ENCODE measurements at regions not wholly inside any gene's neighbourhood (a gene's known extent, or its start where the extent isn't known, plus 50 kb on each side); places are given as distances from the start of the nearest gene placed in this dataset.

DNA sequence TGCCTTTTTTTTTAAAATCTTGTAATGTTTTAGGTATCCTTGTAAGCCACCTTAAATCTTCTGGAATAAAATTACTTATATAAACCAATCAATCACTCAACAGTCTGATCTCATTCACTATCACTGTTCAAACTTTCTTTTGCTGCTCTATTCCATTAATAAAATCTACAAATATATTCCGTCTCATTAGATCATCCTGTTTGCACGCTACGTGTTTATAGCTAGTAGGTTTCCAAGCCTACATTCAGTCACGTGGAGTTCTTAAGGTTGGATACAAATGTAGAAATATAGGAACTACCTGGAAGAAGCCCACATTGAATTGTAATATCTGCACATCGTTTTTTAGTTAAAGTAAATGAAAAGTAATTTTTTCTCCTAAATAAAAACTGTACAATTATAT is 274.8 kb upstream of the CNTN4 start:
- no peak for DNase-seq (ENCODE audit: low spot score)

DNA sequence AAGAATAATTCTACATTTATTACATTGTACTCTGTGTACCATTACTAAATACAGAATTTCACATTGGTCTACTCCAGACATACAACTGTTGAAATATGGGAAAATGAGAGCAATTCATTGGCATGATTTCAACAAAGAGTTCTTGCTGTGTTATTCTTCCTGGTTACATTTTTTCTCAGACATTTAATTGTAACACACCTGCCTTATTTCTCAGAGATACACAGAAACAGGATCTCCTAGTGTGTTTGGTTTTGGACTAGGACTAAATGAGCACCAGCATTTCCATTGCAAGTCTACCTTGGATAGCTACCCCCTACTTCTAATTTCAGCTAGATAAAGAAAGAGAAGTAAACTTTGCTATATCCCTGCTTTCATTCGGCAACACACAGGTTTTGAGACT is 274.3 kb upstream of the CNTN4 start:
- DNase-seq (ENCODE audit: low spot score): no peak

DNA sequence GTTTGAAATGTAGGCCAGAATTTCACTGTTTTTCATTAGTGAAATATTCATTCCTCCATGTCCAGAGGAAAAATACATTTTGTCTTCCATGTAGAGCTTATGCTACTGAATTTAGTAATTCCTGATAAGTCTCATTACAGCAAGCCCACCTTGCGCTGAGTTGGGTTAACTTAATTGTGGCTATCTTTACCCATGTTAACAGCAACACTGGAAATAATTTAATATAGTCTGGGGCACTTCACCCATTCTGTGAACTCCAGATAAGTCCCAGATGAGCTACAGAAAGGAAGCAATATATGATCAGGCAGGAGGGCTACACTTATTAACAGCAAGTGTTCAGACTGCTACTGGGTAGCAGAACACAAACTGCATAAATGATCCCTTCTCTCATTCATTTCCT is 270.1 kb upstream of the CNTN4 start:
- no peak for DNase-seq (ENCODE audit: low spot score)

DNA sequence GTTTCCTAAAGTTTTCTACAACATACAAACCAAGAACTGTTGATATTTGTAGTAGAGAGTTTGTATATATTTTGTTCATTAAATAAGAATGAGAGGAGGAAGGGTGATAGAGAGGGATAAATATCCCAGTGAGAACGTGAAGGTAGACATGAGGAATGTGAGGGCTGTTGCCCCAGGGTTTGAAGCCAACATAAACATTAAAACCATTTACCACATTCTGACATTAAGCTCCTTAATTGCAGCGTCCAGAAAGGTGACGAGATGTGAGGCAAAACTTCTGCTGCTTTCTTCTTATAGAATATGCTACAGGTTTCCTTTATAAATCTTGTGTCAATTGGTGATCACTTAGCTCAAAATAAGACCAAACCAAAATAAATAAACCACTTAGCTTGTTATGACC is 267.8 kb upstream of the CNTN4 start:
- DNase-seq (ENCODE audit: low spot score): no peak

DNA sequence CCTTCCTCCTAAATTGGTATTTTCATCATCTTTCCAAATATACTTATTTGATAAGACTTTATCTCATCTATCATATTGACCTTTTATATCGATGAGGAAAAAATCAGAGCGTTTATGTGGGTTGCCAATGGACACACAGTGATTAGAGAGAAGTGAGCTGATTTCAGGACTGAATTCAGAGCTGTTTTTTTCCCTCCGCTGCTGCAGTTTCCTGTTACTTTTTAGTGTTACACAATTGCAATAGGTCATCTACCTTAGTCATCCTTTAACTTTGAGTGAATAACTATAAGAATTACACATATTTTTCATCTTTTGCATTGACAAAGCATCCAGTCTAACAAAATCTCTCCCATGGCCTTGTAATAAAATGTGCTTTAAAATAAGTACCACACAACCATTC is 266.3 kb upstream of the CNTN4 start:
- DNase-seq (ENCODE audit: low spot score): no peak

DNA sequence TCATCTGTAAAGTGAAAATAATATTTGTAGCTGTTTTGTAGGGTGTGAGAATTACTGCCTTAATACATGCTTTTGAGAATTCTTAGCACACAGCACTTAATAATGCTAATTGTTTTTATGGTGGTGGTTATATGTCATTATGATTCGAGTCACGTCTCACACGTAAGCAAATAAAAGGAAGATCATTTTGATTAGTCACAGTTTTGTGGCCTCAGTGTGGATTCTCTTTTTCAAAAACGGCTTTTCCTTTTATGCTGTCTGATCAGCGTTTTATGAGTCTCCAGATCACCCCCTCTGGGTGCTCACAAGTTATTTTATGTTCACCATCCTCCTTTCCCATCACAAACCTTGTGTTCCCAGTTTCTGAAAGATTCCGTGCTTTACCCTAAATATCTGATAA is 255.6 kb upstream of the CNTN4 start:
- DNase-seq (ENCODE audit: low spot score): no peak

DNA sequence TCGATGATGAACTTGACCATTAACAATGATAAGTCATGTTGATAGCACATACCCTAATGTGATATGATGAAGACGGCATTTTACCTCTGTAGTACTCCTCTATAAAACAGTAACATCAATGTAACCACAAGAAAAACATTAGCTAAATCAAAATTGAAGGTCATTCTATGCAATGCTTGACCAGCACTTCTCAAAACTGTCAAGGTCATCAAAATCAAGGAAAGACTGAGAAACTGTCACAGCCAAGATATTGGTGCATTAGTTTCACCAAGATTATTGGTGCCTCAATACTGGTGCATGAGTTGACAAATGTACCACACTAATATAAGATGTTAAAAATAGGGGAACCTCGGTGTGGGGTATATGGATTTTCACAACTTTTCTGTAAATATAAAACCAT is 251.1 kb upstream of the CNTN4 start:
- DNase-seq (ENCODE audit: low spot score): no peak

DNA sequence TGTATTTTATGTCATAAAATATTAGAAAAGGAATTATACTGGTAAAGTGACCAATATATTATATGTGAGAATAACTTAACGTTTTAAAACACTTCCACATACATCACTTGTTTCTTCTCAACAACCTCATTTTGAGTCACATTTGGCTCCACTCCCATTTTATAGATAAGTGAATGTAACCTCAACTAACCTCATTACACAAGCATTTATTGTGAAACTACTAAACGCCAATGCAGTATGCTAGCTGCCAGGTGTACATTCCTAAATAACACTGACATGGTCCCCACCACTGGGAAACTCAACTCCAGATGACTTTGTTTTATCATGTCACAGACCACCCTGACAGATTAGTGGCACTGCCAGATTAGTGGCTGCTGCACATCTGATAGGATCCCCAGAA is 249.7 kb upstream of the CNTN4 start:
- no peak for DNase-seq (ENCODE audit: low spot score)

DNA sequence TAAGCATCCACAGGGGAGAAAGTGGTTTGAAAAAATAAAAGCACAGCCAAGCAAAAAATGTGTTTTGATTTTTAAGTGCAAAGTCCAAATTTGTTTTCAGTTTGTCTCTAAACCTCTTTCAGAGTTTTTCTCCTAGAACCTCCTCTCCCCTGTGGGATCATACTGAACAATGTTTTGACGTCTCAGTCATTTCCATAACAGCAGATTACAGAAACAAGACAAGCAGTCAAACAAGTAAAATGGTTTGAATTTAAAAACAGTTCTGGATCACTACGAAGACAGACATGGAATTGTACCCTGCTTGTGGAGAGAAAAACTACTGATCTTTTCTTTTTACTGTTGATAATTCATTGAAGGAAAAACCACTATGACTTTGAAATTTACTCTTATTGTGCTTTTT is 245.7 kb upstream of the CNTN4 start:
- no peak for DNase-seq (ENCODE audit: low spot score)

DNA sequence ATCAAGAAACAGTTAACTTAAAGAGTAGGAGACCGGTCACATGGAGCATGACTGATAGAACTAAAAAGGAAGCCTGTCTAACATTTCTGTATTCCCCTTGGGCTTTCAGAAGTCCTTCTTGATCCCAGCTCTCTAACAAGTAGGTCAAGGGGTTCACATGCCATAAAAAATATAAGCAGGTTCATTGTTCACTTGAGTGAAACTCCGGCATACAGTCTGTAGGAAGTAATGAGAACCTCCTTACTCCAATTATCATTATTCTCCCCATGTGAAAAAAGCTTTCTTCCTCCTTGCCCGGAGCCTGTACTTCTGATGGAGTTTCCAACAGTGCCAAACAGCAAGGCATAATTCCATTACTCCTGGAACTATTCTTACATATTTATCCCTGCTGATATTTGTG is 242.8 kb upstream of the CNTN4 start:
- DNase-seq (ENCODE audit: low spot score): no peak

DNA sequence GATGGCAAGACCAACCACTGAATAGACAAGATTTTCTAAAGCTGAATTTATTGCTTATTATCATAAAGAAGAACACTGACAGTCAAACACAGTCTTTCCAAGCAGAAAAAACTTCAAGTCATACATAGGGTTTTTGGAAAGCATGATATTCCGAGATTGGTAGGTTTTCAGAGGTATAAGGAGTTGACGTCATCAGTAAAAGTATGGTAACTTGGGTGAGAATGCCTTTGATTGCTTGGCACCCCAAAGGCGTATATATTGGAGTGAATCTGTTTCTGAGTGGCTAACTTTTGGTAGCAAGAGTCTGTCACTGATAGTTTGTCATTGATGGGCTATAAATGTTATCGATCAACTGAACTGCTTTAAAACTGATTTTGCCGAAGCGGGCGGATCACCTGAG is 227.9 kb upstream of the CNTN4 start:
- no peak for DNase-seq (ENCODE audit: low spot score)

DNA sequence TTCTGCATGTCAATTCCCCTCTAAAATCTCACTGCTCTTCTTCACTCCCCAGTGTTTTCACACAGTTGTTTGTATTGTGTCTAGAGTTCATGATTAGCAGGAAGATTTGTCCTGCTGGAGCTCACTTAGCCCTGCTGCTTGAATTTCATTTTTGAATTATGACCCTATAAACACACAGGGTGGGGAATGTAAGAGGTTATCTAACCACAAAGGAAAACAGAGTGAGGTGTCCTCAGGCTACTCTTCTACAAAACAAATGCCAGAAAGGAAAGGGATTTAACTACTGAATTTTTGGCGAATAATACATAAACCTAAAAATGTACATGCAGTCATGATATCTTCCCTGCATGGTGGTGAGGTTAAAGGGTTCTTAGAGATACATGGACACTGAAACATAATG is 215.1 kb upstream of the CNTN4 start:
- DNase-seq (ENCODE audit: low spot score): no peak

DNA sequence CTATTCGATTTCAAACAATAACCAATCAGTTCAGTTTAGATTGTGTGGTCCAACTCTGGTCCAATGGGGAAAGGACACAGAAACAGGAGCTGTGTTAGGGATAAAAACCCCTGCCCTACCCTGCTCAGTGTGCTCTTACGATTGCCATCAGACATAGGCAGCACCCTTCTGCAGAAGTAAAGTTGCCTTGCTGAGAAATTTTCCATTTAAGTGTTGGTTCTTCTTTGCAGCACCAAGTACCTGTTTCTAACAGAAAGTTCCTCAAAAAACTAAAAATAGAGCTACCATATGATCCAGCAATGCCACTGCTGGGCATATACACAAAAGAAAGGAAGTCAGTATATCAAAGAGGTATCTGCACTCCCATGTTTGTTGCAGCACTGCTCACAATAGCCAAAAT is 206.2 kb upstream of the CNTN4 start:
- DNase-seq (ENCODE audit: low spot score): no peak

DNA sequence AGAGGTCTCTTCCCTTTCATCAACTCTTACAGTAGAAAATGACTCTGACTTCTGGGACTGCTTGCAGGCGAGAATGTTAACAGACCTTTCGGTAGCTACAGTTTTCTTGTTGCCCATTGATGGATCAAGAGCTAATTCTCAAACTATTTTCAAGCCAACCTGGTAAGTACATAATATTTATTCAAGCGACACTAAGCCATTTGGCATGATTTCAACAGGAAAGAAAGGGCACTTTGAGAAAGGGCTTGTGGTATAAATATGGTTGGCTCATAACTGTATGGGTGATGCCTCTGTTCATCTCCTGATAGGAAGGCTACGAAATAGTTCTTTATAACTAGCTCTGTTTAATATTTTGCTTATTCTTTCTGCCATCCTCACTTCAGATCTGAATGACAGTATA is 196.2 kb upstream of the CNTN4 start:
- no peak for DNase-seq (ENCODE audit: low spot score)

DNA sequence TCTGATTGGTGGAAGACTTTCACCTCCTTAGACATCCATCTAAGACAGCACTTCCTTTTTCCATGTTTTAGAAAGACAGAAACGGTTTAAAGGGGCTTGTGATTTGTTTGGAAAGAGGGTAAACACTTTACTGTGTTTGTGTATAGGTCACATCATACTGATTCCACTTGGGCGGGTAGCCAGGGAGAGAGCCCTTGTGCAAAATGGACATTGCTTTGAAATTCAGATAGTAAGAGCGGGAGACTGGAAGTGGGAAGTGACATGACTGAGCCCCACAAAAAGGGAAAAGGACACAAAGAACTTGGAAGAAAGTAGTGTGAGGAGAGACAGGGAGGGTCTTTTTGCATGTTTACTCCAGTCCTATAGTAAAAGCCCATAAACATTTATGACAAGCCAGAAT is 195.6 kb upstream of the CNTN4 start:
- DNase-seq (ENCODE audit: low spot score): no peak

DNA sequence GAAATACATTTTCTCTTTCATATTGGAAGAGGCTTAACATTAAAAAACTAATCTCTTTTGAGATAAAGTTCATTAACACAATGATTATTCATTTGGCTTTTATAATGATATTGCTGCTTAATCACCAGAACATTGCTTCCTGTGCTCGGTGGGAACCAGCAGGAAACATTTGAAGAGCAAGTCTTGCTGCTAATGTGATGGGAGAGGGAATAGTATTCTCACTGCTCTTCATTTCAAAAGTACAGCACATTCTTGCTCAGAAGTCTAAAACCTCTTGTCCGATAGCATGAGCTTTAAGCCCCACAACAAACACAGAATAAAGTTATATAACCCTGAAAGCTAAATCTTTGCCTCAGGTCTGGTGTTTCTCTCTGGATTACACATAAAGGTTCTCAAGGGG is 190.8 kb upstream of the CNTN4 start:
- DNase-seq (ENCODE audit: low spot score): no peak

DNA sequence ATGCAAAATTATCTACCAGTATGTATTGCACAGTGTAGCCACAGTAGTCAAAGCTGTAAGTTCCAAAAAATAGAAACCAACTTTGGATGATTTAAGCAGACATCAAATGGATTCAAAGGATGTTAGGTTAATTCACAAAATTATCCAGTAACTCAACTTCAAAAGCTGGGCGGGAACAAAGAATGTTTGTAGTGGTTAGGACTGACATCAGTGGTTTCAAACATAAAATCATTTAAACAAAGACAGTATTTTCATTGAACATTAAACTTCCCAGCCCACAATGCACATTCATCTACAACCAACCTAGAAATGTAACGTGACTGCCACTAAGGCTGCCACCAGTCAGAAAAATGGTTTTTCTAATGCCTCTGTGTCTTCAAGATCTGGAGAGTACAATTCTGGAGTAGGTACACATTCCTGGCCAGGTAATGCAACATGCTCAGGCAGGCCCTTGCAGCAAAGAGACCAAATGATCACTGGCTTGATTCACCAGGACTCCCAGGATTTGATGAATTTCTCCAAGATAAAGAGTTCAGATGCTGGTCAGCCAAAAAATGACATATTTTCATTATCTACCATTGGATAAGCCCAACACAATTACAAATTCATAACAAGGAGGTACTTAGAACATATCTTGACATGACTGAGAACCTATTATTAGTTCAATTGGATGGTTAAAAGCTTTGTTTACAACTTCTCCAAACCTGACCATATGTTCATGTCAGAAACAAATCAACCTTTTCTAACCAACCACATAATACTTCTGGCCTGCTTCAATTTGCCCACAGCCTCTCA is 189.8 kb upstream of the CNTN4 start:
- DNase-seq (ENCODE audit: low spot score): no peak

DNA sequence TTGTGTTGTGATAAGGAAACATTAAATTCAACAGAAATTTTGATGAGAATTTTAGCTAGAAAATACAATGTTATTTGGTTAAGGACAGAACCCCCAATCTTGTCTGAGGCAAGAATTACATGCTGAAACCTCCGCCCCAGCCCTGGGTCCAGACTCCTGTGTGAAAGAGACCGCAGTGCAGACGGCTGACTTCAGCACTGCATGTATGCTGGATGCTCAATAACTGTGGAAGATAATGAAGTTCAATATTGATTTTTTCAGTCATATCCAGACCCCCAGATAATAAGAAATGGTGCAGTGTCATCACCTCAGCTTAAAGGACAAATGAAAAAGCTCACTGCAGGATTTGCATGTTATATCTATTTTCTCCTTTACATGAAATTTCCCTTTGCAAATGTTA is 188.3 kb upstream of the CNTN4 start:
- DNase-seq (ENCODE audit: low spot score): no peak

DNA sequence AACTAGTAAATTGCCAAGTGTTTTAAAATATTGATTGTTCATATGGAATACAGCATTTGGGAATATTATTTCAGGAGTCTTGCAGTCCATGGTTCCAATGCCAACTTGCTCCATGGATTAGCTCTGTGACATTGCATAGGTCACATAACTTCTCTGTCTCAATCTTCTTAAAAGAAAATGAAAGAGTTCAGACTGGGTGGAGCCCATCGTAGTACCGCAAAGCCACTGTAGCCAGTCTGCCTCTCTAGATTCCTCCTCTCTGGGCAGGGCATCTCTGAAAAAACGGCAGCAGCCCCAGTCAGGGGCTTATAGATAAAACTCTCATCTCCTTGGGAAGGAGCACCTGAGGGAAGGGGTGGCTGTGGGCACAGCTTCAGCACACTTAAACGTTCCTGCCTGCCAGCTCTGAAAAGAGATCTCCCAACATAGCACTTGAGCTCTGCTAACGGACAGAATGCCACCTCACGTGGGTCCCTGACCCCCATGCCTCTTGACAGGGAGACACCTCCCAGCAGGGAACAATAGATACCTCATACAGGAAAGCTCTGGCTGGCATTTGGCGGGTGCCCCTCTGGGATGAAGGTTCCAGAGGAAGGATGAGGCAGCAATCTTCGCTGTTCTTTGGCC is 168.8 kb upstream of the CNTN4 start:
- DNase-seq (ENCODE audit: low spot score): no peak

DNA sequence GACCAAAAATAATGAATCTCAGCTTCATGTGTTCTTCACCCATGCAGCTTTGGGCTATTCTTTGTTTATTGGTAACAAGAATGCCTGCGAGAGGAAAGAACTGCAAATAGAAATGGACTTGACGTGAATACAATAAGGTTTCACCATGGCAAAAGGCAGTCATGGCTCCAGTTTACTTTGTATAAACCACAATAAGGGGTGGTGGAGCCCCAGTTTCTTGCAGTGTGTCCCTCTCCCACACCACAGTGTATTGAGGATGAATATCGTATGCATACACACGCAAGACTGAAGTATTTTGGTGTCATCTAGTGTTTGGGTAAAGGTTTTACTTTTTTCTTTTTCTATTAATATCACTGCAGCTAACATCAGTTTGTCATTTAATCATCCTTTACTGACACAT is 159.7 kb upstream of the CNTN4 start:
- no peak for DNase-seq (ENCODE audit: low spot score)

DNA sequence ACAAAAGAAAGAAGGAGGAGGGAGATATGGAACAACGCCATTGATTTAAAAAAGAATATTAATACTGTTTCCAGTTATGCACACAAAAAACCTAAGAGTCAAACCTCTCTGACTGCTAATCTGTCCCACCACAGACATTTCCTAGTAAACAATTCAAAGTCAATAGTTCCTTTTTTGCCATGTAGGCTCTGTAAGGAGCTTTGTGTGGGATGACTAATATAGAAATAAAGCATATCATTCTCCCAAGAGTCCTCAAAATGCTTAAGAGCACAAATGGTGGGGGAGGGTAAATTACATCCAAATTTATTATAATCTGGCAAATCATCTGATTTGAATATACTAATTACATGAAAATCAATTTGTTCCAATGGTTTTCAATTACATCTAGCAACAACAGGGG is 155.9 kb upstream of the CNTN4 start:
- DNase-seq (ENCODE audit: low spot score): no peak

DNA sequence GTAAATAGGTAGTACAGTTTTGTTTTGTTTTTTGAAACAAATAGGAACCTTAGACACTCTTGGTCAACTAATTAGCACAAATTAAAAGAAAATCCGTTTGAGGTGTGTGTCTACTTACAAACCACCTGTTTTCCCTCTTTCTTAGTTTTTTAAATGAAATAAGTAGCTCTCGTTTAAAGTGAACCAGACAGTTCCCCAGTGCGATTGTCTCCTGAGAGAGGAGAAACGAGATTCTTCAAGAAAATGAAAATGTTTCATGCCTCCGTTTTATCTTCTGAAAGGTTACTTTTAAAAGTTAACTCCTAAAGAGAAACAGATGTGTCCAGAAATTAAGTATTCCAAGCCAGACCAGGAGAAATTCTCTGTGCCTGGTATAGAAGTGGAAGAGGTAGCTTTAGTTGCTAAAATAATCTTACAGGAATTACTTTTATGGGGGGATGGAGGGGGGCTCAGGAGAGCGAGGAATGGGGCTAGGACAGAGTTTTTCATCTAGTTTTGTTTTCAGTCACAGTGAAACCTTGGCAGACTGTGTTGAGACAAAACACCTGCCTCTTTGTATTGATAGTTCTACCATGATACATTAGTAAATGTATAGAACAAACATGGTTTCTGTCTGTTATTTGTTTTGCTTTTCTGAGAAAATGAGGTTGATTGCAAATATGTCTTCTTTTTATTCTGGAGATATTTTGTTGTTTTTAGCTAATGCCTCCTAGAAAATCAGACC is 155.1 kb upstream of the CNTN4 start:
- DNase-seq (ENCODE audit: low spot score): no peak

DNA sequence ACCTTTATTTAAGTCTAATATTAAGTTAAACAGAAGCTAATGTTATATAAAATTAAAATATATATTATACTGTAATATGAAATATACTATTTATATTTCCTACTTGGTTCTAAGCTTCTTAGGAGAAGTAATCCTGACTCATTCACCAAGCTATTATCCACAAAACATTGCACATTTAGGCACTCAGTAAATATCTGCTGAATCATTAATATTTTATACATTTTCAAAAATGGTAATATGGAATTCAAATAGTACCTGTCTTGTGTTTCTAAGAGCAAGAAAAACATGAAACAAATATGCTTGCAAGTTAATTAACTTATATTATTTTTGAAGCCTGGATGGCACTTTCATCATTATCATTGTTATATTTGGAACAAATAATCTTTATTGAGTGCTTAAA is 153.0 kb upstream of the CNTN4 start:
- DNase-seq (ENCODE audit: low spot score): no peak

DNA sequence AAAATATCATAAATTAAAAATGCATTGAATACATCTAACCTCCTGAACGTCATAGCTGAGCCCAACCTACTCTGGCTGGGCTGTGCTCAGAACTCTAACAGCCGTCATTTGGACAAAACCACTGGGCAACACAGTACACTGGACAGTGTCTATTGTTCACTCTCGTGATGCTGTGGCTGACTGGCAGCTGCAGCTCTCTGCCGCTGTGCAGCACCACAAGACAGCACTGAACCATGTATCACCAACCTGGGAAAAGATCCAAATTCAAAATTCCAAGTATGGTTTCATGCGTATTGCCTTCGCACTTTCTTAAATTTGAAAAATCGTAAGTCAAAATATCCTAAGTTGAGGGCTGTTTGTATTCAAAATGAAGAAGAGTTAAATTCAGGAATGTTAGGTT is 145.1 kb upstream of the CNTN4 start:
- DNase-seq (ENCODE audit: low spot score): no peak
